ENCODE measurements at regions not wholly inside any gene's neighbourhood (a gene's known extent, or its start where the extent isn't known, plus 50 kb on each side); places are given as distances from the start of the nearest gene placed in this dataset.
A peak's percentile ranks its signal among the peaks of the same experiment; 100 is the strongest.

DNA sequence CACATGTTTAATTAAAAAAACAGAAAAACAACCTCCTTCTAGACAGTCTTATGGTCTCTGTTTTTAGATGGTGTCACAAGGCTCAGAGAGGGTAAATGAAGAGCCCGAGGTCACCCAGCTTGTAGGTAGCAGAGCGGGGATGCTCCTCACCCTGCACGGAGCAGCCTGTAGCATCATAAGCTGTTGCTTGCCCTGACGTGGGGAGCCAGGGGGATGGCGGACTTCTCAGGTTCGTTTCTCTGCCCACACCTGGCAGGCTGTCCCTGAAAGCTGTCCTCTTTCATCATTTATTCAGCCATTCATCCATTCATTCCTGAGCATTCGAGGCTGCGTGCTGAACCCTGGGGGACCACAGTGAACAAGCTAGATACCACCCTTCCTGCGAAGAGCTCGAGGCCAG lies 75.7 kb upstream of the KSR1 start:
- no peaks in the 10 kb centered on the region for H3K9me3 Mint-ChIP-seq (ENCODE audit: unreplicated experiment)
- peak overlapping the region; percentile 85 for H3K27ac Mint-ChIP-seq (ENCODE audit: unreplicated experiment)
- DNase-seq (ENCODE audit: extremely low spot score, unreplicated experiment), result no peak
- no peaks in the 10 kb centered on the region for H3K27me3 Mint-ChIP-seq (ENCODE audit: unreplicated experiment)
- H3K4me1 Mint-ChIP-seq (ENCODE audit: unreplicated experiment), result peaks cover 67% of the 10 kb centered on the region
- H3K36me3 Mint-ChIP-seq (ENCODE audit: unreplicated experiment), result no peaks in the 10 kb centered on the region
- peak overlapping the region; percentile 62 for H3K4me3 Mint-ChIP-seq (ENCODE audit: unreplicated experiment)
- TF ChIP-seq, protein P1, sequence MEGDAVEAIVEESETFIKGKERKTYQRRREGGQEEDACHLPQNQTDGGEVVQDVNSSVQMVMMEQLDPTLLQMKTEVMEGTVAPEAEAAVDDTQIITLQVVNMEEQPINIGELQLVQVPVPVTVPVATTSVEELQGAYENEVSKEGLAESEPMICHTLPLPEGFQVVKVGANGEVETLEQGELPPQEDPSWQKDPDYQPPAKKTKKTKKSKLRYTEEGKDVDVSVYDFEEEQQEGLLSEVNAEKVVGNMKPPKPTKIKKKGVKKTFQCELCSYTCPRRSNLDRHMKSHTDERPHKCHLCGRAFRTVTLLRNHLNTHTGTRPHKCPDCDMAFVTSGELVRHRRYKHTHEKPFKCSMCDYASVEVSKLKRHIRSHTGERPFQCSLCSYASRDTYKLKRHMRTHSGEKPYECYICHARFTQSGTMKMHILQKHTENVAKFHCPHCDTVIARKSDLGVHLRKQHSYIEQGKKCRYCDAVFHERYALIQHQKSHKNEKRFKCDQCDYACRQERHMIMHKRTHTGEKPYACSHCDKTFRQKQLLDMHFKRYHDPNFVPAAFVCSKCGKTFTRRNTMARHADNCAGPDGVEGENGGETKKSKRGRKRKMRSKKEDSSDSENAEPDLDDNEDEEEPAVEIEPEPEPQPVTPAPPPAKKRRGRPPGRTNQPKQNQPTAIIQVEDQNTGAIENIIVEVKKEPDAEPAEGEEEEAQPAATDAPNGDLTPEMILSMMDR (IDR thresholded peaks at IDR 0.05), result no peak

DNA sequence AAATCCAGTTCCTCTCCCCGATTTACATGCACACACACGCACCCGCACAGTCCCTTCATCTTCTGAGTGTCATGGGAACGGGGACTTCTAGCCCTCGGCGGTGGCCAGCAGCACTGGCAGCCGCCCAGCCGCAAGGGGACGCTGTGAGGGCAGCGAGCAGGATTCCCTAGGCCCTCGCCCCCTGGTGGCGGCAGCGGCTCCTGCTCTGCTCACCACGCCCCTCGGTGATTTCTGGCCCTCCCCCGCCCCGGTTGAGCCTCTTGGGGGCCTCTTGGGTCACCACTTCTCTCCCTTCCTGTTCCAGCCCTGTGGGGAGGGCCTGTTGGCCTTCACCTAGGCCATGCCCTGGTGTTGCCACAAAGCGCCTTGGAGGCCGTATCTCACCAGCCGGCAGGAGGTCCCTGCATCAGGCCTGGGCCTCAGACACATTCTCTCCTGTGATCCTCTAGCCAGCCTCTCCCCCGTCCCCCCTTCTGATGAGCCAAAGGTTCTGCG lies 75.2 kb upstream of the KSR1 start:
- H3K36me3 Mint-ChIP-seq (ENCODE audit: unreplicated experiment), result no peaks in the 10 kb centered on the region
- H3K9me3 Mint-ChIP-seq (ENCODE audit: unreplicated experiment), result no peaks in the 10 kb centered on the region
- TF ChIP-seq, protein P1 (IDR thresholded peaks at IDR 0.05), result peak; percentile 82
- peaks cover 67% of the 10 kb centered on the region for H3K4me1 Mint-ChIP-seq (ENCODE audit: unreplicated experiment)
- peak overlapping the region; percentile 85 for H3K27ac Mint-ChIP-seq (ENCODE audit: unreplicated experiment)
- DNase-seq (ENCODE audit: extremely low spot score, unreplicated experiment), result peak; percentile 88
- H3K27me3 Mint-ChIP-seq (ENCODE audit: unreplicated experiment), result no peaks in the 10 kb centered on the region
- no peak overlapping the region for H3K4me3 Mint-ChIP-seq (ENCODE audit: unreplicated experiment)

DNA sequence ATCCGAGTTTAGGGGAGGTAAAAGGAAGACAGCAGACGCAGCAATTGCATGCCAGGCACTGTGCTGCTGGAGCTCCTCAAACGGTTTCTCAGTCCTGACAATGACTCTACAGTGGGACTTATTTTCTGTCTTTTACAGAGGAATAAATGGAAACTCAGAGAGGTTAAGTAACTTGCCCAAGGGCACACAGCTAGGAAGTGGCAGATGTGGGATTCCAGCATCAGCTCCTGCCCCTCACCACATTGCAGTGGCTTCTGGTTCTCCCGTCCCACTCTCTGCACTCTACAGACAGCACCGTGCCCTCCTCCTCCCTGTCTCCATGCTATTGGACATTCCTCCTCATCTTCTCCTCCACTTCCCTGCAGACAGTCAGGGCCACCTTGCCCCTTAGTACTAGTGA lies 74.2 kb upstream of the KSR1 start:
- Mint-ChIP-seq H3K27ac (ENCODE audit: unreplicated experiment) (peak overlapping the region; percentile 68), H3K36me3 (ENCODE audit: unreplicated experiment) (no peaks in the 10 kb centered on the region), H3K9me3 (ENCODE audit: unreplicated experiment) (no peaks in the 10 kb centered on the region), H3K4me3 (ENCODE audit: unreplicated experiment) (no peak overlapping the region), H3K4me1 (ENCODE audit: unreplicated experiment) (peaks cover 60% of the 10 kb centered on the region), H3K27me3 (ENCODE audit: unreplicated experiment) (no peaks in the 10 kb centered on the region)
- TF ChIP-seq, protein P1 (IDR thresholded peaks at IDR 0.05), result no peak
- no peak for DNase-seq (ENCODE audit: extremely low spot score, unreplicated experiment)

DNA sequence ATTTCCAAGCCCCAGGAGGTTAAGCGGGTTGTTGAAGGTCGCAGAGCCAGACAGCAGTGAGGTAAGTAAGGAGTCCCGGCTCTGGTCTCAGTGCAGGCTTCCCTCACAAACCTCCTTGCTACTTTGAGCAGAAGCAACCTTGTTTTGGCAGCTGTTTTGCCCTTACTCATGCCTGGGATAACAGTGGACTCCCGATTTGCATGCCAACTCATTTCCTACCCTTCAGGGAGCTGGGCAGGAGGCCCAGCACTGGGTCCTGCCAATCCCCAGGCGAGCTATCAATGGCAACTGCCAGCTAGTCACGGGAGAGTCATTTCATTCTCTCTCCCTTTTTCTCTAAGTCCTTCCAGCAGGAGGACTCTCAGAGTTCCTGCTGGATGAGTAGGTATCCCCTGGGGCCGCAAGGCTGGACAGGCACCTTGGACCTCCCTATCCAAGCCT lies 72.0 kb upstream of the KSR1 start:
- H3K9me3 Mint-ChIP-seq (ENCODE audit: unreplicated experiment), result no peaks in the 10 kb centered on the region
- TF ChIP-seq, protein P1 (IDR thresholded peaks at IDR 0.05), result peak; percentile 24
- H3K27me3 Mint-ChIP-seq (ENCODE audit: unreplicated experiment), result no peaks in the 10 kb centered on the region
- H3K27ac Mint-ChIP-seq (ENCODE audit: unreplicated experiment), result peak overlapping the region; percentile 89
- DNase-seq (ENCODE audit: extremely low spot score, unreplicated experiment), result peak; percentile 92
- peaks cover 63% of the 10 kb centered on the region for H3K4me1 Mint-ChIP-seq (ENCODE audit: unreplicated experiment)
- no peaks in the 10 kb centered on the region for H3K36me3 Mint-ChIP-seq (ENCODE audit: unreplicated experiment)
- no peak overlapping the region for H3K4me3 Mint-ChIP-seq (ENCODE audit: unreplicated experiment)

DNA sequence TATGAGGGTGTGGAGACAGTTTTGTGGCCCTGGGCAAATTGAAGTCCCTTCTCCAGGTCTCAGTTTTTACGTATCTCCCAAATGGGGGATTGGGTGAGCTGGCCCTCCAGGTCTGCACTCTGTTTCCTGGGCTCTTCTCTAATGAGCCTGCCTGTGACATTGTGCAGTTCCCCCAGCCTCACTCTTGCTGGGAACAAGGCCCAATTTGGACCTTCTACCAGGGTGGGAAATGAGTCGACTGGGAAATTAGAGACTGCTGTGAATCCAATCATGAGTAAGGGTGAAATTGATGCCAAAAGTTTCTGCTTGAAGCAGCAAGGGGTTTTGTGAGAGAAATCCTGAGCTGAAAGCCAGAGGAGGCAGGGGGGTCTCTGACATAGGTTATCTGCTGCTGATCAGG lies 71.5 kb upstream of the KSR1 start:
- Mint-ChIP-seq H3K4me3 (ENCODE audit: unreplicated experiment) (no peak overlapping the region), H3K4me1 (ENCODE audit: unreplicated experiment) (peaks cover 61% of the 10 kb centered on the region), H3K27me3 (ENCODE audit: unreplicated experiment) (no peaks in the 10 kb centered on the region)

More for the DNA sequence above, 71.5 kb upstream of the KSR1 start:
- Mint-ChIP-seq H3K36me3 (ENCODE audit: unreplicated experiment) (no peaks in the 10 kb centered on the region), H3K27ac (ENCODE audit: unreplicated experiment) (peak overlapping the region; percentile 89), H3K9me3 (ENCODE audit: unreplicated experiment) (no peaks in the 10 kb centered on the region)
- TF ChIP-seq, protein P1 (IDR thresholded peaks at IDR 0.05), result no peak
- no peak for DNase-seq (ENCODE audit: extremely low spot score, unreplicated experiment)

All from osteocyte (in vitro differentiated cells).